Caco-2 (cell line): ENCODE measurements at regions not wholly inside any gene's neighbourhood (a gene's known extent, or its start where the extent isn't known, plus 50 kb on each side); places are given as distances from the start of the nearest gene placed in this dataset.
"Not testable (repeated sequence)": the region's sequence is repeated elsewhere in the genome, so short reads cannot be mapped to it uniquely, and the experiment has no call there.

Experiments used
- BruUV-seq: library from RNA; stranded (reverse); fragments of 400-500 nt; replicated peaks from 2 replicates; lab custom pipeline; 2021; lab: Mats Ljungman, UMichigan
- CTCF ChIA-PET: fragments of 300-600 bp; sonication (Branson Sonifier 250); formaldehyde crosslinking; loops from one replicate; lab custom pipeline; 2022; ENCODE audit warnings: antibody characterized with exemption; lab: Charles Lee
- POLR2A ChIA-PET: fragments of 300-600 bp; sonication (Branson Sonifier 250); formaldehyde crosslinking; loops from one replicate; lab custom pipeline; 2022; ENCODE audit warnings: antibody characterized with exemption; lab: Charles Lee
- DNase-seq, 2 experiments: peaks; one replicate each; pipeline versions ENCODE4 v3.0.0 to v3.0.0-alpha.2; 2020 to 2022
- H3K27me3 ChIP-seq: replicated peaks from 2 replicates; pipeline ENCODE4 v1.6.0; 2011; ENCODE audit warnings: low read length; ENCODE audit not compliant: control insufficient read depth, insufficient read depth
- H3K36me3 ChIP-seq: 2 replicates; pipeline ENCODE4 v1.5.1; 2011; ENCODE audit warnings: low read length; ENCODE audit not compliant: control insufficient read depth, insufficient read depth
- H3K4me1 ChIP-seq: fragments of 250-450 bp; sonication (Bioruptor Pico); 2 replicates; pipeline ENCODE4 v1.5.1; 2020; ENCODE audit warnings: mild to moderate bottlenecking
- H3K4me3 ChIP-seq: 2 replicates; pipeline ENCODE4 v1.5.1; 2011; ENCODE audit warnings: low read depth, mild to moderate bottlenecking, control low read depth, low read length
- H3K9me3 ChIP-seq: fragments of 250-450 bp; sonication (Bioruptor Pico); 2 replicates; pipeline ENCODE4 v1.5.1; 2020; ENCODE audit warnings: mild to moderate bottlenecking, moderate library complexity
- H3K27ac Mint-ChIP-seq: one replicate; pipeline ENCODE4 v1.8.0; 2022; ENCODE audit warnings: mixed read lengths; ENCODE audit not compliant: unreplicated experiment
- H3K27me3 Mint-ChIP-seq: one replicate; pipeline ENCODE4 v1.8.0; 2022; ENCODE audit warnings: mixed read lengths; ENCODE audit not compliant: insufficient read depth, unreplicated experiment
- H3K36me3 Mint-ChIP-seq: one replicate; pipeline ENCODE4 v1.8.0; 2022; ENCODE audit warnings: mild to moderate bottlenecking, mixed read lengths; ENCODE audit not compliant: insufficient read depth, unreplicated experiment
- H3K4me1 Mint-ChIP-seq: one replicate; pipeline ENCODE4 v1.8.0; 2022; ENCODE audit warnings: low read depth, mixed read lengths; ENCODE audit not compliant: unreplicated experiment
- H3K4me3 Mint-ChIP-seq: one replicate; pipeline ENCODE4 v1.8.0; 2022; ENCODE audit warnings: mild to moderate bottlenecking, moderate library complexity, mixed read lengths; ENCODE audit not compliant: unreplicated experiment
- H3K9me3 Mint-ChIP-seq: one replicate; pipeline ENCODE4 v1.8.0; 2022; ENCODE audit warnings: mixed read lengths; ENCODE audit not compliant: unreplicated experiment
- intact Hi-C: fragments of 100-400 bp; cut with micrococcal nuclease; formaldehyde crosslinking; loops from one replicate; pipeline ENCODE4 v1.10.0; 2022; ENCODE audit not compliant: unreplicated experiment
- TF ChIP-seq, protein P1 (sequence below), 2 experiments: fragments of 200-600 bp in 1 of 2; IDR thresholded peaks; 1 replicate in 1 of 2; 2 replicates in 1 of 2; pipeline versions ENCODE4 v1.5.1 to v1.8.0; 2011 to 2022; ENCODE audit warnings: antibody characterized with exemption in 1 of 2, control low read depth in 1 of 2, inconsistent platforms in 1 of 2, low read depth in 1 of 2, low read length in 1 of 2, mild to moderate bottlenecking in 1 of 2, moderate library complexity in 1 of 2; ENCODE audit not compliant: insufficient read depth in 1 of 2, severe bottlenecking in 1 of 2, unreplicated experiment in 1 of 2

GRCh38 chr7:13727751-13728150 lies 261.7 kb downstream of the ETV1 start:
- Histone ChIP-seq H3K36me3 (no peaks in the 10 kb centered on the region), H3K4me3 (no peak overlapping the region), H3K9me3 (no peaks in the 10 kb centered on the region), H3K4me1 (no peaks in the 10 kb centered on the region), H3K27me3 (no peaks in the 10 kb centered on the region)
- Mint-ChIP-seq H3K4me3 (no peak overlapping the region), H3K9me3 (peaks cover 15% of the 10 kb centered on the region), H3K27me3 (no peaks in the 10 kb centered on the region), H3K27ac (no peak overlapping the region), H3K36me3 (no peaks in the 10 kb centered on the region), H3K4me1 (no peaks in the 10 kb centered on the region)
- ChIA-PET CTCF (no interaction called here), POLR2A (no interaction called here)
- DNase-seq, result no peak
- TF ChIP-seq, protein P1, sequence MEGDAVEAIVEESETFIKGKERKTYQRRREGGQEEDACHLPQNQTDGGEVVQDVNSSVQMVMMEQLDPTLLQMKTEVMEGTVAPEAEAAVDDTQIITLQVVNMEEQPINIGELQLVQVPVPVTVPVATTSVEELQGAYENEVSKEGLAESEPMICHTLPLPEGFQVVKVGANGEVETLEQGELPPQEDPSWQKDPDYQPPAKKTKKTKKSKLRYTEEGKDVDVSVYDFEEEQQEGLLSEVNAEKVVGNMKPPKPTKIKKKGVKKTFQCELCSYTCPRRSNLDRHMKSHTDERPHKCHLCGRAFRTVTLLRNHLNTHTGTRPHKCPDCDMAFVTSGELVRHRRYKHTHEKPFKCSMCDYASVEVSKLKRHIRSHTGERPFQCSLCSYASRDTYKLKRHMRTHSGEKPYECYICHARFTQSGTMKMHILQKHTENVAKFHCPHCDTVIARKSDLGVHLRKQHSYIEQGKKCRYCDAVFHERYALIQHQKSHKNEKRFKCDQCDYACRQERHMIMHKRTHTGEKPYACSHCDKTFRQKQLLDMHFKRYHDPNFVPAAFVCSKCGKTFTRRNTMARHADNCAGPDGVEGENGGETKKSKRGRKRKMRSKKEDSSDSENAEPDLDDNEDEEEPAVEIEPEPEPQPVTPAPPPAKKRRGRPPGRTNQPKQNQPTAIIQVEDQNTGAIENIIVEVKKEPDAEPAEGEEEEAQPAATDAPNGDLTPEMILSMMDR (IDR thresholded peaks at IDR 0.05; ENCODE audit: insufficient read depth in 1 of 2, low read depth in 1 of 2, low read length in 1 of 2, severe bottlenecking in 1 of 2, unreplicated experiment in 1 of 2), result no peak
- intact Hi-C loops, result loop anchor here (5.0 kb wide), 2 partner anchors 200 to 445 kb away; no protein-coding TSS in a partner anchor
- BruUV-seq, result no TSS peak

DNA sequence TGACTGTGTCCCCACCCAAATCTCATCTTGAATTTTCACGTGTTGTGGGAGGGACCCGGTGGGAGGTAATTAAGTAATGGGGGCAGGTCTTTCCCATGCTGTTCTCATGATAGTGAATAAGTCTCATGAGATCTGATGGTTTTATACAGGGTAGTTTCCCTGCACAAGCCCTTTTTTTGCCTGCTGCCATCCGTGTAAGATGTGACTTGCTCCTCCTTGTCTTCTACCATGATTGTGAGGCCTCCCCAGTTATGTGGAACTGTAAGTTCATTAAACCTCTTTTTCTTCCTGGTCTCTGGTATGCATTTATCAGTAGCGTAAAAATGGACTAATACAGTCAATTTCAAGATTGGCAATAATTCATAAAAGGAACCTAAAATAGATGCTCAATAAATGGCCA lies 261.0 kb downstream of the ETV1 start:
- H3K27ac Mint-ChIP-seq, H3K36me3 Mint-ChIP-seq, H3K4me1 ChIP-seq, BruUV-seq, POLR2A ChIA-PET, H3K36me3 ChIP-seq, H3K9me3 ChIP-seq, DNase-seq, H3K27me3 ChIP-seq, H3K4me3 ChIP-seq, H3K4me3 Mint-ChIP-seq, H3K4me1 Mint-ChIP-seq, H3K27me3 Mint-ChIP-seq, CTCF ChIA-PET: not testable (repeated sequence)
- intact Hi-C loops, result loop anchor here (5.0 kb wide), 2 partner anchors 201 to 446 kb away; no protein-coding TSS in a partner anchor
- H3K9me3 Mint-ChIP-seq, result peaks cover 15% of the 10 kb centered on the region

DNA sequence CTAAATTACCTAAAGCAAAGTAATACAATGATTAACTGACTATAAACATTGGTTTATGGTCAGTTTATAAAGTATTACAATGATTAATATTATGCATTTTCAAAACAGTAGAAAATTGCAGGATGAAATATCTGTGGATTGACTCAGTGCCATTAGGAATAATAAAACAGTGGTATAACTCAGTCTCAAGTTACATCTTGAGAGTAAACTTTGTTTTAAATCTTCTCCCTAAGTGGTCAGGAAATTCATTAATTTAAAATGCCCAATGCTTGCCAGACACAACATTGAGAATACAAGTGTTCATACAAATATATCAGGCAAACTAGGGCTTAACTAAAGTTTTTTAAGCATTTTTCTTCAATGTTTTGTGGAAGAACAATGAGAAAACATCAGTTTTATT lies 257.8 kb downstream of the ETV1 start:
- Mint-ChIP-seq H3K27me3 (no peaks in the 10 kb centered on the region), H3K9me3 (peaks cover 15% of the 10 kb centered on the region), H3K4me3 (no peak overlapping the region), H3K27ac (no peak overlapping the region), H3K4me1 (no peaks in the 10 kb centered on the region), H3K36me3 (peaks cover 6% of the 10 kb centered on the region)
- CTCF ChIA-PET, result no interaction called here
- no TSS peak for BruUV-seq
- DNase-seq, result no peak
- intact Hi-C loops, result no loop called here
- TF ChIP-seq, protein P1 (IDR thresholded peaks at IDR 0.05; ENCODE audit: insufficient read depth in 1 of 2, low read depth in 1 of 2, low read length in 1 of 2, severe bottlenecking in 1 of 2, unreplicated experiment in 1 of 2), result no peak
- POLR2A ChIA-PET, result no interaction called here
- Histone ChIP-seq H3K36me3 (no peaks in the 10 kb centered on the region), H3K27me3 (no peaks in the 10 kb centered on the region), H3K4me1 (no peaks in the 10 kb centered on the region), H3K9me3 (no peaks in the 10 kb centered on the region), H3K4me3 (no peak overlapping the region)

GRCh38 chr7:13737563-13737962 lies 251.9 kb downstream of the ETV1 start:
- no peaks in the 10 kb centered on the region for H3K36me3 ChIP-seq
- POLR2A ChIA-PET, result no interaction called here
- H3K9me3 ChIP-seq, result no peaks in the 10 kb centered on the region

More at GRCh38 chr7:13737563-13737962, 251.9 kb downstream of the ETV1 start:
- H3K27me3 Mint-ChIP-seq, result no peaks in the 10 kb centered on the region
- H3K9me3 Mint-ChIP-seq, result no peaks in the 10 kb centered on the region
- TF ChIP-seq, protein P1 (IDR thresholded peaks at IDR 0.05; ENCODE audit: insufficient read depth in 1 of 2, low read depth in 1 of 2, low read length in 1 of 2, severe bottlenecking in 1 of 2, unreplicated experiment in 1 of 2), result no peak
- peaks cover 6% of the 10 kb centered on the region for H3K36me3 Mint-ChIP-seq
- no peak overlapping the region for H3K4me3 Mint-ChIP-seq
- CTCF ChIA-PET, result no interaction called here
- Histone ChIP-seq H3K4me3 (no peak overlapping the region), H3K4me1 (peaks cover 10% of the 10 kb centered on the region; the same call in 1 of the 2 replicates), H3K27me3 (no peaks in the 10 kb centered on the region)
- no peak overlapping the region for H3K27ac Mint-ChIP-seq
- no TSS peak for BruUV-seq
- DNase-seq, result no peak
- H3K4me1 Mint-ChIP-seq, result peaks cover 6% of the 10 kb centered on the region
- intact Hi-C loops, result no loop called here
